GM23248 (cell line): ENCODE measurements at regions not wholly inside any gene's neighbourhood (a gene's known extent, or its start where the extent isn't known, plus 50 kb on each side); places are given as distances from the start of the nearest gene placed in this dataset.

Experiments
- EZH2 ChIP-seq: fragments of 200-600 bp; sonication (generic); IDR thresholded peaks from 2 replicates; pipeline ENCODE4 v1.6.1; 2018; ENCODE audit warnings: antibody characterized with exemption, mild to moderate bottlenecking; ENCODE audit not compliant: insufficient read depth, poor library complexity, severe bottlenecking
- EZH2phosphoT487 ChIP-seq: fragments of 200-600 bp; sonication (generic); IDR thresholded peaks from 2 replicates; pipeline ENCODE4 v1.6.1; 2018; ENCODE audit warnings: antibody characterized with exemption, moderate library complexity, mild to moderate bottlenecking, low read depth; ENCODE audit not compliant: insufficient read depth

DNA sequence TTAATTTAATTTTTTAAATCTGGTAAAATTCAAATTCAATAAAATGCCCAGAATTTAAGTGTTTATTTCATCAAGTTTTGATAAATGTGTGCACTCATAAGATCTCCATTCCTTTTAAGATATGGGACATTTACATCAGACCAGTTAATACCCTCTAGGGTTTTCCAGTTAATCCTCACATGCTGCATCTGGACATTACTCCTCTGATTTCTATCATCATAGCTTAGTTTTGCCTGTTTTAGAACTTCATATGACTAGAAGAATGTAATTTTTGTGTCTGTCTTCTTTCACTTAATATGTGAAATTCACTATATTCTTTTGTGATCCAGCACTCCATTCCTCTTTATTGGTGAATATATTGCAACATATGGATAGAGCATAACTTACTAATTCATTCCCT is 727.7 kb upstream of the FAM241A start:
- TF ChIP-seq EZH2 = no peak
- no peak for TF ChIP-seq EZH2phosphoT487
